ENCODE measurements at regions not wholly inside any gene's neighbourhood (a gene's known extent, or its start where the extent isn't known, plus 50 kb on each side); places are given as distances from the start of the nearest gene placed in this dataset.

GRCh38 chr3:187970106-187970505, 183.9 kb upstream of the LPP start:
- dilution Hi-C loops (cut with HindIII; ENCODE audit: low sequenced_read_pairs, unreplicated experiment) = no loop called here
- Histone ChIP-seq H3K4me2 (ENCODE audit: low read depth, low read length) (no peak overlapping the region), H4K91ac (ENCODE audit: insufficient read depth, low read depth, low read length) (no peak overlapping the region), H2AK5ac (ENCODE audit: low read depth, low read length) (peak overlapping the region; percentile 7; the same call in 1 of the 2 replicates), H3K27me3 (ENCODE audit: control insufficient read depth, insufficient read depth, low read length) (peaks cover 6% of the 10 kb centered on the region), H2BK5ac (ENCODE audit: low read depth, low read length, poor library complexity, severe bottlenecking) (no peak overlapping the region), H4K8ac (ENCODE audit: low read depth in 2 of 2, low read length in 2 of 2) (no peak overlapping the region), H3K56ac (ENCODE audit: extremely low read depth, insufficient read depth, low read length) (no peak overlapping the region), H3K9me1 (ENCODE audit: insufficient read depth, low read length) (no peaks in the 10 kb centered on the region), H3K9me3 (ENCODE audit: control insufficient read depth, insufficient read depth, low read length) (no peaks in the 10 kb centered on the region), H2BK15ac (ENCODE audit: low read depth, low read length) (no peak overlapping the region), H2BK20ac (ENCODE audit: low read depth, low read length) (no peak overlapping the region), H3K4me1 (ENCODE audit: control insufficient read depth, insufficient read depth, low read length) (peaks cover 6% of the 10 kb centered on the region), H4K5ac (ENCODE audit: low read depth, low read length) (no peak overlapping the region), H4K20me1 (ENCODE audit: insufficient read depth, low read length) (no peaks in the 10 kb centered on the region), H2AK9ac (replicated peaks; ENCODE audit: low read depth, low read length, poor library complexity) (no peak overlapping the region), H2AFZ (replicated peaks; ENCODE audit: low read length, poor library complexity) (no peak overlapping the region), H3K79me1 (ENCODE audit: low read depth in 1 of 2, low read length in 2 of 2) (no peaks in the 10 kb centered on the region), H3K4me3 (ENCODE audit: insufficient read depth, low read depth, low read length) (no peak overlapping the region), H3K36me3 (ENCODE audit: control insufficient read depth, insufficient read depth, low read length) (no peaks in the 10 kb centered on the region), H3K14ac (replicated peaks; ENCODE audit: low read depth, low read length) (no peak overlapping the region), H3K9ac (ENCODE audit: low read depth, low read length) (no peak overlapping the region), H3K27ac (ENCODE audit: insufficient read depth, low read length) (no peak overlapping the region), H2BK120ac (ENCODE audit: low read depth, low read length) (no peak overlapping the region), H3K4ac (ENCODE audit: low read depth, low read length) (no peak overlapping the region), H3K23ac (ENCODE audit: low read depth, low read length) (no peak overlapping the region), H3K18ac (ENCODE audit: low read depth, low read length) (no peak overlapping the region)
- in situ Hi-C loops (cut with MboI; ENCODE audit: low sequenced_read_pairs) = no loop called here
- DNase-seq (no peak), ATAC-seq (ENCODE audit: low read depth) (no peak)
- ChIA-PET POLR2A (ENCODE audit: unreplicated experiment) (no interaction called here), CTCF (no interaction called here)
- intact Hi-C loops (cut with micrococcal nuclease) = no loop called here
- no TSS peak for BruUV-seq (replicated peaks)
- no peak for TF ChIP-seq MAZ (IDR thresholded peaks at IDR 0.05; ENCODE audit: borderline replicate concordance, low read depth, low read length)
- no peak for TF ChIP-seq ELK1 (IDR thresholded peaks at IDR 0.05; ENCODE audit: borderline replicate concordance, low read depth, low read length)
- TF ChIP-seq CEBPB (IDR thresholded peaks at IDR 0.05; ENCODE audit: low read depth, low read length) = no peak
- TF ChIP-seq RFX5 (IDR thresholded peaks at IDR 0.05; ENCODE audit: low read depth, low read length) = no peak
- TF ChIP-seq CHD1 (IDR thresholded peaks at IDR 0.05; ENCODE audit: low read depth, low read length) = no peak
- TF ChIP-seq MXI1 (IDR thresholded peaks at IDR 0.05; ENCODE audit: borderline replicate concordance, low read depth, low read length) = no peak

Data from IMR-90 (cell line).